Spinal cord (tissue), 9 donors: ENCODE measurements at regions not wholly inside any gene's neighbourhood (a gene's known extent, or its start where the extent isn't known, plus 50 kb on each side); places are given as distances from the start of the nearest gene placed in this dataset.
"Not testable (repeated sequence)": the region's sequence is repeated elsewhere in the genome, so short reads cannot be mapped to it uniquely, and the experiment has no call there.

Experiments
- DNase-seq, 6 donors: peaks; one replicate each; pipeline versions ENCODE4 v3.0.0 to v3.0.0-alpha.2; 2013 to 2015; ENCODE audit warnings: low spot score in 6 of 6, low read depth in 4 of 6
- H3K27ac ChIP-seq: one replicate; pipeline ENCODE4 v1.5.1; 2013; ENCODE audit warnings: low read depth, low read length, control low read depth
- H3K27me3 ChIP-seq: one replicate; pipeline ENCODE4 v1.6.1; 2013; ENCODE audit warnings: low read length; ENCODE audit not compliant: control insufficient read depth, insufficient read depth
- H3K36me3 ChIP-seq: one replicate; pipeline ENCODE4 v1.6.1; 2013; ENCODE audit warnings: low read length; ENCODE audit not compliant: control insufficient read depth, insufficient read depth
- H3K4me1 ChIP-seq: one replicate; pipeline ENCODE4 v1.6.1; 2013; ENCODE audit warnings: low read length; ENCODE audit not compliant: control insufficient read depth, insufficient read depth
- H3K4me3 ChIP-seq: one replicate; pipeline ENCODE4 v1.5.1; 2013; ENCODE audit warnings: low read depth, low read length, control low read depth
- H3K9me3 ChIP-seq: one replicate; pipeline ENCODE4 v1.6.1; 2013; ENCODE audit warnings: low read length; ENCODE audit not compliant: control insufficient read depth, insufficient read depth
- WGBS: methylation state at CpG from one replicate; pipeline ENCODE4 v1.1.5; 2013; ENCODE audit warnings: missing lambda C conversion rate; ENCODE audit not compliant: insufficient coverage; 5-methylcytosine and 5-hydroxymethylcytosine counted together
- donor health status: healthy.

GRCh38 chr10:93127642-93128215 lies 54.0 kb downstream of the CYP26A1 start:
- H3K36me3 ChIP-seq, H3K9me3 ChIP-seq, H3K27me3 ChIP-seq, DNase-seq, H3K4me1 ChIP-seq, H3K27ac ChIP-seq, H3K4me3 ChIP-seq: not testable (repeated sequence)
- 93% methylated on average over 4 of the region's 9 CpGs for WGBS

- Histone ChIP-seq H3K27me3 (no peaks in the 10 kb centered on the region), H3K27ac (no peak overlapping the region), H3K4me1 (no peaks in the 10 kb centered on the region), H3K36me3 (no peaks in the 10 kb centered on the region), H3K4me3 (no peak overlapping the region), H3K9me3 (no peaks in the 10 kb centered on the region)
- peak in 2 of 6 donors; percentile 38 to 55 for DNase-seq
- 20% methylated on average over 1 of the region's 6 CpGs for WGBS
These were observed 58.3 kb downstream of the CYP26A1 start for GRCh38 chr10:93131986-93132385.

- no peak for DNase-seq
- Histone ChIP-seq H3K27ac (no peak overlapping the region), H3K27me3 (no peaks in the 10 kb centered on the region), H3K36me3 (no peaks in the 10 kb centered on the region), H3K4me1 (no peaks in the 10 kb centered on the region), H3K4me3 (no peak overlapping the region), H3K9me3 (no peaks in the 10 kb centered on the region)
- 83% methylated on average over 7 of the region's 11 CpGs for WGBS
These were observed 64.6 kb downstream of the CYP26A1 start for GRCh38 chr10:93138113-93138870.

GRCh38 chr10:93139059-93139655 lies 65.5 kb downstream of the CYP26A1 start:
- no peak for DNase-seq
- H3K4me1 ChIP-seq: no peaks in the 10 kb centered on the region
- H3K36me3 ChIP-seq: no peaks in the 10 kb centered on the region
- H3K4me3 ChIP-seq: no peak overlapping the region
- H3K27ac ChIP-seq: no peak overlapping the region
- H3K27me3 ChIP-seq: no peaks in the 10 kb centered on the region
- 89% methylated on average over 3 of the region's 5 CpGs for WGBS
- no peaks in the 10 kb centered on the region for H3K9me3 ChIP-seq

DNA sequence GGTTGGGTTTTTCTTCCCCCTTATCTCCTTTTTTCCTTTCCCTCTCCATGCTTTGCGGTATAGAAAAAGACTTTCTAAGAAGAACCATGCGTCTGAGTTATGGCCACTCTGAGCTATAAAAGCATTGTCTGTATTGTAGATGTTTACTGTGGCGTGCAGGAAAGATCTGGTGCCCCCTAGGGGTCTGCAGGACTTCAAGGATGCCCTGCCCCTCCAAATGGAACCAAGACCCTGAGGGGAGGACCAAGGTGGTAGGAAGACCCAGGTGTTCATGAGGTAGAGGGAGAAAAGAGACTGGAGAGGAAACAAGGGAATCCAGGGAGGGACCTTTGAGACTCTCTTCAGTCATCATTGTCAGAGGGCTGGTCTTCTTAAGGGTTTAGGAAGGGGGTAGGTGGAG lies 68.8 kb downstream of the CYP26A1 start:
- Histone ChIP-seq H3K4me1 (no peaks in the 10 kb centered on the region), H3K27me3 (no peaks in the 10 kb centered on the region), H3K9me3 (no peaks in the 10 kb centered on the region), H3K4me3 (no peak overlapping the region), H3K27ac (no peak overlapping the region), H3K36me3 (no peaks in the 10 kb centered on the region)
- no peak for DNase-seq
- WGBS: 72% methylated on average over 2 of the region's 3 CpGs

GRCh38 chr10:93143281-93143680 lies 69.6 kb downstream of the CYP26A1 start:
- no peak for DNase-seq
- WGBS: no CpG with 5 or more reads among the region's 1 CpG

GRCh38 chr10:93146336-93146735 lies 72.6 kb downstream of the CYP26A1 start:
- H3K9me3 ChIP-seq: no peaks in the 10 kb centered on the region
- H3K27ac ChIP-seq: no peak overlapping the region
- WGBS: no CpG with 5 or more reads among the region's 3 CpGs
- DNase-seq: no peak
- H3K4me3 ChIP-seq: no peak overlapping the region
- no peaks in the 10 kb centered on the region for H3K4me1 ChIP-seq
- no peaks in the 10 kb centered on the region for H3K27me3 ChIP-seq
- no peaks in the 10 kb centered on the region for H3K36me3 ChIP-seq

More at GRCh38 chr10:93143281-93143680, 69.6 kb downstream of the CYP26A1 start:
- H3K36me3 ChIP-seq: no peaks in the 10 kb centered on the region
- H3K9me3 ChIP-seq: no peaks in the 10 kb centered on the region
- H3K4me3 ChIP-seq: no peak overlapping the region
- H3K4me1 ChIP-seq: no peaks in the 10 kb centered on the region
- H3K27me3 ChIP-seq: no peaks in the 10 kb centered on the region
- no peak overlapping the region for H3K27ac ChIP-seq

DNA sequence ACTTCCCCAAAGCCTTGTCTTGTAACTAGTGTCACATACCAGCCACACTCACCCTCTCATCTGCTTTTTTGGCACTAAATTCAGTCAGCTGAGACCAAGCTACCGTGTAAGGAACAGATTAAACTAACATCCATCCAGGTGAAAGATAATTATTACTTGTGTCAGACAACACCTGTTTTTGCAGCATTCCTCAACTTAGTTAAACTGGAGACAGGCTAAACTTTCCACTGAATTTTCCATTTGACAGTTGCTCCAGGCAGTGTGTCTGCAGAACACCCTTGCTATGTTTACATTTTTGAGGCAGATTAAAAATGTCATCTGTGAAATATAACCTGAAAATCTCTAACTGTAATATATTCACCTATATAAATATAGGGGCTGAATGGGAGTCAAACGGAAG lies 73.6 kb downstream of the CYP26A1 start:
- H3K36me3 ChIP-seq: no peaks in the 10 kb centered on the region
- peak in 1 of 6 donors; percentile 10 for DNase-seq
- H3K4me1 ChIP-seq: no peaks in the 10 kb centered on the region
- H3K4me3 ChIP-seq: no peak overlapping the region
- H3K27ac ChIP-seq: no peak overlapping the region
- no peaks in the 10 kb centered on the region for H3K27me3 ChIP-seq
- no CpG with 5 or more reads among the region's 2 CpGs for WGBS
- no peaks in the 10 kb centered on the region for H3K9me3 ChIP-seq

- Histone ChIP-seq H3K4me3 (no peak overlapping the region), H3K36me3 (no peaks in the 10 kb centered on the region), H3K4me1 (no peaks in the 10 kb centered on the region), H3K27me3 (no peaks in the 10 kb centered on the region), H3K27ac (no peak overlapping the region), H3K9me3 (no peaks in the 10 kb centered on the region)
- no peak for DNase-seq
- WGBS: 50% methylated on average over 2 of the region's 3 CpGs
These were observed 74.8 kb downstream of the CYP26A1 start for GRCh38 chr10:93148476-93148875.

- Histone ChIP-seq H3K9me3 (no peaks in the 10 kb centered on the region), H3K4me1 (no peaks in the 10 kb centered on the region), H3K4me3 (no peak overlapping the region), H3K27ac (no peak overlapping the region), H3K36me3 (no peaks in the 10 kb centered on the region), H3K27me3 (no peaks in the 10 kb centered on the region)
- no peak for DNase-seq
- WGBS: 95% methylated on average over 2 of the region's 4 CpGs
These were observed 76.1 kb downstream of the CYP26A1 start for GRCh38 chr10:93149761-93150160.
